Neural crest cell (in vitro differentiated cells): ENCODE measurements at regions not wholly inside any gene's neighbourhood (a gene's known extent, or its start where the extent isn't known, plus 50 kb on each side); places are given as distances from the start of the nearest gene placed in this dataset.

ENCODE experiments used
- DNase-seq: peaks from one replicate; pipeline ENCODE4 v3.0.0; 2021; ENCODE audit warnings: low read depth, mixed read lengths, low spot score
- H3K27ac Mint-ChIP-seq: one replicate; pipeline ENCODE4 v1.8.0; 2021; ENCODE audit warnings: mild to moderate bottlenecking, mixed read lengths; ENCODE audit not compliant: unreplicated experiment
- H3K27me3 Mint-ChIP-seq: 2 replicates; pipeline ENCODE4 v1.8.0; 2021; ENCODE audit warnings: low read depth, mild to moderate bottlenecking, mixed read lengths
- H3K36me3 Mint-ChIP-seq: 2 replicates; pipeline ENCODE4 v1.8.0; 2021; ENCODE audit warnings: low read depth, mild to moderate bottlenecking, mixed read lengths
- H3K4me1 Mint-ChIP-seq: 2 replicates; pipeline ENCODE4 v1.8.0; 2021; ENCODE audit warnings: mixed read lengths
- H3K4me3 Mint-ChIP-seq: one replicate; pipeline ENCODE4 v1.8.0; 2021; ENCODE audit warnings: mild to moderate bottlenecking, mixed read lengths
- H3K9me3 Mint-ChIP-seq: 2 replicates; pipeline ENCODE4 v1.8.0; 2021; ENCODE audit warnings: mixed read lengths
- TF ChIP-seq, protein P1 (sequence below): fragments of 200-600 bp; sonication (generic); conservative IDR thresholded peaks from 2 replicates; pipeline ENCODE4 v1.5.0; 2021; ENCODE audit warnings: antibody characterized with exemption, mild to moderate bottlenecking

GRCh38 chr4:71081192-71081591 is 87.7 kb downstream of the DCK start:
- no peak overlapping the region for H3K4me3 Mint-ChIP-seq
- H3K9me3 Mint-ChIP-seq = no peaks in the 10 kb centered on the region
- no peaks in the 10 kb centered on the region for H3K4me1 Mint-ChIP-seq
- peaks cover 9% of the 10 kb centered on the region for H3K27me3 Mint-ChIP-seq
- no peak overlapping the region for H3K27ac Mint-ChIP-seq
- DNase-seq = no peak
- TF ChIP-seq, protein P1, sequence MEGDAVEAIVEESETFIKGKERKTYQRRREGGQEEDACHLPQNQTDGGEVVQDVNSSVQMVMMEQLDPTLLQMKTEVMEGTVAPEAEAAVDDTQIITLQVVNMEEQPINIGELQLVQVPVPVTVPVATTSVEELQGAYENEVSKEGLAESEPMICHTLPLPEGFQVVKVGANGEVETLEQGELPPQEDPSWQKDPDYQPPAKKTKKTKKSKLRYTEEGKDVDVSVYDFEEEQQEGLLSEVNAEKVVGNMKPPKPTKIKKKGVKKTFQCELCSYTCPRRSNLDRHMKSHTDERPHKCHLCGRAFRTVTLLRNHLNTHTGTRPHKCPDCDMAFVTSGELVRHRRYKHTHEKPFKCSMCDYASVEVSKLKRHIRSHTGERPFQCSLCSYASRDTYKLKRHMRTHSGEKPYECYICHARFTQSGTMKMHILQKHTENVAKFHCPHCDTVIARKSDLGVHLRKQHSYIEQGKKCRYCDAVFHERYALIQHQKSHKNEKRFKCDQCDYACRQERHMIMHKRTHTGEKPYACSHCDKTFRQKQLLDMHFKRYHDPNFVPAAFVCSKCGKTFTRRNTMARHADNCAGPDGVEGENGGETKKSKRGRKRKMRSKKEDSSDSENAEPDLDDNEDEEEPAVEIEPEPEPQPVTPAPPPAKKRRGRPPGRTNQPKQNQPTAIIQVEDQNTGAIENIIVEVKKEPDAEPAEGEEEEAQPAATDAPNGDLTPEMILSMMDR = no peak
- H3K36me3 Mint-ChIP-seq = no peaks in the 10 kb centered on the region

- H3K27ac Mint-ChIP-seq = no peak overlapping the region
- H3K36me3 Mint-ChIP-seq = peaks cover 3% of the 10 kb centered on the region
- peaks cover 9% of the 10 kb centered on the region for H3K4me1 Mint-ChIP-seq
- no peak overlapping the region for H3K4me3 Mint-ChIP-seq
- TF ChIP-seq, protein P1 = no peak
- no peak for DNase-seq
- no peaks in the 10 kb centered on the region for H3K27me3 Mint-ChIP-seq
- H3K9me3 Mint-ChIP-seq = peaks cover 6% of the 10 kb centered on the region
Measured at GRCh38 chr4:71093745-71094144, 100.3 kb downstream of the DCK start.

DNA sequence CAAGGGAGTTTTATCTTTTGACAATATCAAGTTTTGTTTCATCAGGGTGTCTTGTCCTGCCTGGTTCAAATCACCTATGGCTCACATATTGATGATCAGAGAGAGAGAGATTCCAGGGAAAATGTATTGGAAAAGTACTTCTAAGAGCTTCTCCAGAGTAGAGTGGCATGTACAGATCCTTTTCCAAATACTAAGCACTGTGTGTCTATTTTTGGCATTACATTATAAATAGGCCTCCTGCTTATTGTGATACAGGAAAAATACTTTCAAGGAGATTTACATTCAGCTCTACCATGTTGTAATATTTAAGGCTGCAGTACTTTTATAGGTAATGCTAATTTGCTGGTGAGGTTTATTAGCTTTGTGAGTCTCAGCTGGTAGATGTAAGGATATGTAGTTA is 100.8 kb downstream of the DCK start:
- Mint-ChIP-seq H3K36me3 (peaks cover 3% of the 10 kb centered on the region), H3K9me3 (peaks cover 6% of the 10 kb centered on the region), H3K4me1 (peaks cover 9% of the 10 kb centered on the region), H3K27me3 (no peaks in the 10 kb centered on the region), H3K4me3 (no peak overlapping the region), H3K27ac (no peak overlapping the region)
- TF ChIP-seq, protein P1 = no peak
- DNase-seq = no peak

- no peak for DNase-seq
- Mint-ChIP-seq H3K9me3 (peaks cover 6% of the 10 kb centered on the region), H3K27me3 (no peaks in the 10 kb centered on the region), H3K27ac (no peak overlapping the region), H3K4me1 (peaks cover 9% of the 10 kb centered on the region), H3K4me3 (no peak overlapping the region), H3K36me3 (peaks cover 3% of the 10 kb centered on the region)
- TF ChIP-seq, protein P1 = no peak
Measured at GRCh38 chr4:71095141-71095540, 101.7 kb downstream of the DCK start.

GRCh38 chr4:71095545-71095944 is 102.1 kb downstream of the DCK start:
- Mint-ChIP-seq H3K4me3 (no peak overlapping the region), H3K36me3 (peaks cover 1% of the 10 kb centered on the region), H3K27me3 (no peaks in the 10 kb centered on the region)

More at GRCh38 chr4:71095545-71095944, 102.1 kb downstream of the DCK start:
- Mint-ChIP-seq H3K9me3 (peaks cover 4% of the 10 kb centered on the region), H3K4me1 (peaks cover 9% of the 10 kb centered on the region), H3K27ac (no peak overlapping the region)
- TF ChIP-seq, protein P1 = no peak
- DNase-seq = no peak
